ENCODE measurements at regions not wholly inside any gene's neighbourhood (a gene's known extent, or its start where the extent isn't known, plus 50 kb on each side); places are given as distances from the start of the nearest gene placed in this dataset.

GRCh38 chr10:129169115-129169514, 297.9 kb upstream of the MGMT start:
- TF ChIP-seq, protein P1, sequence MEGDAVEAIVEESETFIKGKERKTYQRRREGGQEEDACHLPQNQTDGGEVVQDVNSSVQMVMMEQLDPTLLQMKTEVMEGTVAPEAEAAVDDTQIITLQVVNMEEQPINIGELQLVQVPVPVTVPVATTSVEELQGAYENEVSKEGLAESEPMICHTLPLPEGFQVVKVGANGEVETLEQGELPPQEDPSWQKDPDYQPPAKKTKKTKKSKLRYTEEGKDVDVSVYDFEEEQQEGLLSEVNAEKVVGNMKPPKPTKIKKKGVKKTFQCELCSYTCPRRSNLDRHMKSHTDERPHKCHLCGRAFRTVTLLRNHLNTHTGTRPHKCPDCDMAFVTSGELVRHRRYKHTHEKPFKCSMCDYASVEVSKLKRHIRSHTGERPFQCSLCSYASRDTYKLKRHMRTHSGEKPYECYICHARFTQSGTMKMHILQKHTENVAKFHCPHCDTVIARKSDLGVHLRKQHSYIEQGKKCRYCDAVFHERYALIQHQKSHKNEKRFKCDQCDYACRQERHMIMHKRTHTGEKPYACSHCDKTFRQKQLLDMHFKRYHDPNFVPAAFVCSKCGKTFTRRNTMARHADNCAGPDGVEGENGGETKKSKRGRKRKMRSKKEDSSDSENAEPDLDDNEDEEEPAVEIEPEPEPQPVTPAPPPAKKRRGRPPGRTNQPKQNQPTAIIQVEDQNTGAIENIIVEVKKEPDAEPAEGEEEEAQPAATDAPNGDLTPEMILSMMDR (IDR thresholded peaks at IDR 0.05): no peak
- no peak overlapping the region for H3K4me3 Mint-ChIP-seq
- no peak overlapping the region for H3K27ac Mint-ChIP-seq
- H3K4me1 Mint-ChIP-seq: no peaks in the 10 kb centered on the region
- intact Hi-C loops (cut with micrococcal nuclease): no loop called here
- DNase-seq: no peak
- no peaks in the 10 kb centered on the region for H3K9me3 Mint-ChIP-seq
- no peaks in the 10 kb centered on the region for H3K36me3 Mint-ChIP-seq (ENCODE audit: low read depth)
- H3K27me3 Mint-ChIP-seq: no peaks in the 10 kb centered on the region
- ATAC-seq (ENCODE audit: low read depth): no peak
- ChIA-PET CTCF (no interaction called here), POLR2A (no interaction called here)

- Mint-ChIP-seq H3K27me3 (peaks cover 2% of the 10 kb centered on the region), H3K4me3 (no peak overlapping the region), H3K4me1 (no peaks in the 10 kb centered on the region), H3K9me3 (no peaks in the 10 kb centered on the region), H3K36me3 (ENCODE audit: low read depth) (no peaks in the 10 kb centered on the region), H3K27ac (no peak overlapping the region)
- no peak for ATAC-seq (ENCODE audit: low read depth)
- DNase-seq: no peak
- intact Hi-C loops (cut with micrococcal nuclease): no loop called here
- POLR2A ChIA-PET: no interaction called here
- CTCF ChIA-PET: no interaction called here
- TF ChIP-seq, protein P1 (IDR thresholded peaks at IDR 0.05): no peak
Observed at GRCh38 chr10:129170812-129171211, 296.2 kb upstream of the MGMT start.

DNA sequence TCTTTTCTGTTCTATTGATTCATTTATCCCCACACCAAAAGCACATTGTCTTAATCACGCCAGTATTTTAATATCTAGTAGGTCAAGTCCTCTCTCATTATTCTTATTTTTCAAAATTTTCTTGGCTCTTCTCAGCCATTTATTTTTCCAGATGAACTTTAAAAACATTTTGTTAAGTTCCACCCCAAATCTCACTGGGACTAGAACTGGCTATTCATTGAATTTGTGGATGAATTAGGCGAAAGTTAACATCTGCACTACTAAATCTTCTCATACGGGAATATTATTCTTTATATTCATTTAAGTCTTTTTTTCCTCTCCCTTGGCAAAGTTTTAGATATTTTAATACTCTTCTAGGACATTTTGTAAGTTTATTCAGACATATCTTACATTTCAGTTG, 295.2 kb upstream of the MGMT start:
- DNase-seq (no peak), ATAC-seq (ENCODE audit: low read depth) (no peak)
- Mint-ChIP-seq H3K4me3 (no peak overlapping the region), H3K36me3 (ENCODE audit: low read depth) (no peaks in the 10 kb centered on the region), H3K27ac (no peak overlapping the region), H3K27me3 (peaks cover 2% of the 10 kb centered on the region), H3K4me1 (no peaks in the 10 kb centered on the region), H3K9me3 (no peaks in the 10 kb centered on the region)
- intact Hi-C loops (cut with micrococcal nuclease): no loop called here
- CTCF ChIA-PET: no interaction called here
- POLR2A ChIA-PET: no interaction called here
- TF ChIP-seq, protein P1 (IDR thresholded peaks at IDR 0.05): no peak

DNA sequence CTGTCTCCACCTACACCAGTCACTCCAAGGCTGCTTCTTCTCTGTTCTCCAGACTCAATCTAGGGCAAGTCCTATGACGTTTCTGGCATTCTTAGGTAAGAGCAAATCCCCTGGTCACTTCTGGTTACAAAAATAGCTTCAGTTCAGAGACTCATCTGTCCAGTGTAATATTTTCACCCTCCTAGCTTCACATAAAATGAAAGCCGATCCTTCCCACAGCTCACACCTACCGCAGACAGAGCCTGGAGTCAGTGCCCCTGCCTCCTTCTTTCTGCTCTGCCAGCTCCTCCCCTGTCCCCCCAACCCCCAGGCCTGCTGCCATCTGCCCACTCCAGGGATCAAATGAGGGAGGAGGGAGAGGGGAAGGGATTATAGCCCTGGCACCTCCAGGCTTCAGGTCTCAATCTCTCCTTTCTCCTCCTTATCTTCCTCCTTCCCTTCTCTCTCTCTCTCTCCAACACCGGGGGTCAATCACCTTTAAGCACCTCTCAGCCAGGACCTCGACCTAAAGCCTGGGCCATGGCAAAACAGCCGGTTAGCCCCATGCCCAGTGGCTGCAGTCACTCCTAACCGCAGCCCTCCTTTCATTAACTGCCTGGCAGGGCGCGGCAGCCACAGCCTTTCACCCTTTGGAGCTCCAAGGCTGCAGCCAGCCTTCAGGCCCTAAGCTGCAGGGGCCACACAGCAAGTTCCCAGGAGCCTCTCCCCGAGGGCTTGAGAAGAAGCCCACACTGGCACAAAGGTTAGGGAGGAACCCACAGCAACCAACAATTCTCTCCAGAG, 292.6 kb upstream of the MGMT start:
- peaks cover 2% of the 10 kb centered on the region for H3K27me3 Mint-ChIP-seq
- no peak overlapping the region for H3K4me3 Mint-ChIP-seq
- ATAC-seq (ENCODE audit: low read depth) (no peak), DNase-seq (no peak)
- no peaks in the 10 kb centered on the region for H3K4me1 Mint-ChIP-seq
- TF ChIP-seq, protein P1 (IDR thresholded peaks at IDR 0.05): no peak
- no peaks in the 10 kb centered on the region for H3K9me3 Mint-ChIP-seq
- intact Hi-C loops (cut with micrococcal nuclease): no loop called here
- POLR2A ChIA-PET: no interaction called here
- H3K27ac Mint-ChIP-seq: no peak overlapping the region
- CTCF ChIA-PET: no interaction called here
- H3K36me3 Mint-ChIP-seq (ENCODE audit: low read depth): no peaks in the 10 kb centered on the region

DNA sequence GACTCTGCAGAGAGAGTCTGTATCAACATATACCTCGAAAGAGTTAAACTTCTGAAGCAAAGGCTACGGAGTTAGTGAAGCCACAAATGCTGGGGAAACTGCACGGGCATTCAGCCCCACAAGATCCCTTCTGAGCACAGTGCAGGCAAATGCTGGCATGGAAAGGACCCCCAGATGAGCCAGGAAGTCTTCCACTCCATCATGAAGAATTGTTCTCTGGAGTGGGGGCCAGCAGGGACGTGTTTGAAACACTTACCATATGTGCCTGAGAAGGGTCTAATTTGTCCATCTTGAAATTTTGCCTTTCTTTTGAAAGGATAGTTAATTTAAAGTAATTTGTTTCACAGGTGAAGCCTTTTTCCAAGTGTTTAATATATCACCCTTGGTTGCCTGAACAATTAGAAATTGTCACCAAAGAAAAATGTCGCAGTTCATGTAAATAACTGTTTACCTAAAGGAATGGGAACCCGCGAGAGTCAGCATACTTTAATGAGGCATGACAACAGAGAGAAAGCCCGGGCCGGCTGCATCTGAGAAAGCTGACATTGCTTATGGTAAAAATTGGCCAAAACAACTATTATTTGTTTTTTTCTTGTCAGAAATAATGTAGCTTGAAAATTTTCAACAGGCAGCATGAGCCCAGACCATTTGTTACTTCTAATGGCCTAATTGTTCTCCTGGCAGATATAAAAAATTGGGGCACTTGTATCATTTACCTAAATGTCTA, 287.6 kb upstream of the MGMT start:
- POLR2A ChIA-PET: no interaction called here
- Mint-ChIP-seq H3K27me3 (peaks cover 2% of the 10 kb centered on the region), H3K4me1 (no peaks in the 10 kb centered on the region), H3K27ac (no peak overlapping the region), H3K9me3 (no peaks in the 10 kb centered on the region), H3K4me3 (no peak overlapping the region), H3K36me3 (ENCODE audit: low read depth) (no peaks in the 10 kb centered on the region)
- DNase-seq (no peak), ATAC-seq (ENCODE audit: low read depth) (no peak)
- TF ChIP-seq, protein P1 (IDR thresholded peaks at IDR 0.05): no peak
- CTCF ChIA-PET: no interaction called here
- intact Hi-C loops (cut with micrococcal nuclease): no loop called here
